Retina (tissue), 1 donor: ENCODE measurements at regions not wholly inside any gene's neighbourhood (a gene's known extent, or its start where the extent isn't known, plus 50 kb on each side); places are given as distances from the start of the nearest gene placed in this dataset.

ENCODE experiments used
- DNase-seq: peaks from one replicate; pipeline ENCODE4 v3.0.0-alpha.2; 2016

DNA sequence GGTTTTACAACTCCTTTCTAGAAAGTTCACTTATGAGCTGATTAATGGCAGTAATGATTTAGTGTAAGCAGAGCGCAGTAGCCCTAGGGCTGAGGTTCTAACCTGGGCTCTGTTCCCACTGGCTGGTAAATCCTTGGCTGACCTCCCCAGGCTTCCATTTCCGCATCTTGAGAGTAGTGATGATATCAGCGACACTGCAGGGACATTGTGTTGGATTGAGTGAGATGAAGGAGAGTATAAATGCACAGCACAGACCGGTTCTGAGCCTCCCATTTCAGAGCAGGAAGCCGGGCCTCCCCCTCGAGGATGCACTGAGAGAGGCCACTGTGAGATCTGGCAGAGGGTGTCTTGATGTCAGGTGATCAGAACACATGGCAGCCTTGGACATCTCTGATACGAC lies 477.2 kb upstream of the SULF2 start:
- no peak for DNase-seq

DNA sequence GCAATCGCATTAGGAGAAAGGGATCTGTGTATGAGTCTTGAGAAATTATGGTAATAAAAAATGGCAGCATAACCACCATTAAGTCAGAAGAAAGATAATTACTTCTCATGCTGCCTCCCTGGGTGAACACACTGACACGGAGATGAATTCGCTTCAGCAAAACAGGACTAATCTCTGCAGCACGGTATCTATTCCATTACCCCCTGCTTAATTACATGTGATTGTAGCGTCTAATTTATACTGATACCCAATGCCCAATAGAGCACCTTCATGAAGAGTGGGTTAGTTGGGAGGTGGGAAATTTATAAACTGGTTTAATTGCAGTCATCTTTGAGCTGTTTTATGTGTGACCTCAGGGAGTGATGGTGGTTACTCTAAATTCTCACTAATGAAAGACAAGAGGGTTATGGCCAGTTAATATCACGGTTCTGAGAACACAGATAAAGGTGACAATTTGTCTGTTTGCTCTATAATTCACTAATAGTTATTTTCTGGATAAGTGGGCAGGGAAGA lies 476.2 kb upstream of the SULF2 start:
- no peak for DNase-seq

DNA sequence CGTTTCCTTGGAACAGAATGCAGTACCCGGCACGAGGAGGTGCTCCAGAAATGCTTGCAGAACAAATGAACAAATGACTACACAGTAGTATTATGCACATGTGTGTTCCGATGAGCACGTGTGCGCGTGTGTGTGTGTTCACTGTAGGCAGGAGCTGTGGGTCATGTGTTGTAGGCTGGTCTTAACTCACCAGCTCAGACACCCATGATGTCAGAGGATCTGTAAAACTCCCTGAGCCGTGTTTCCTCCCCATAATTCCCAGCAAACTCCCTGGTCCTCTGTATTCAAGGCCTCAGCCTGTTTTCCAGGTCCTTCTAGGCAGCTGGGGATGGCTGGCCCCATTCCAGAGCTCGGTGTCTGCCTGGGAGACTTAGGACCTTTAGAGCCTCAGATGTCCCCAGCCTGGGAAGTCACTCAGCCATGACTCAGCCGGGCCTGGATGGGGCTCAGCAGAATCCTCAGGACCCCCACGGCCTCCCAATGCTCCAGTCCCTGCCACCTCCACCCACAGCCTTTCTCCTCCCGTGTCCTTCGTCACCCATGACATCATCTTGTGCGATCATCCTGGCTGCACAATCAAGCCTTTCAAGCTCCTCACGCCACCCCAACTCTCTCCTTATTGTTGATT lies 475.0 kb upstream of the SULF2 start:
- peak; percentile 21 for DNase-seq

DNA sequence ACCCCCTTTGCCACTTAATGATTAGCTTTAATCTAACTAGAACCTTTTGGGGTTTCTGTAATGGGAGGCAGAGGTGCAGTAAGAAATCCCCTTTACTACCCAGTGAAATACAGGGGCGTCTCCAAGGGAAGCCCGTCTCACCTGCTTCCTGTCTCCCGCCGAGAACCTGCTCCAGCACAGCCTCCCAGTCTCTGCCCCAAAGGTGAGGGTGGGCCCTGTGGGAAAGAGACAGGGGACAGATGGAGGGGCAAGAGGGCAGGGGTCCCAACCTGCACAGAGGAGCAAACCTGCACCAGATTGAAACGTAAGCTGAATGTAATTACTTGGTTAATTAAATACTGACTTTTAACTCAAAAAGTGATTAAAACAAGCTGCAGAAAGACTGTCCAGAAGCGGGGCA lies 474.2 kb upstream of the SULF2 start:
- DNase-seq, result no peak

DNA sequence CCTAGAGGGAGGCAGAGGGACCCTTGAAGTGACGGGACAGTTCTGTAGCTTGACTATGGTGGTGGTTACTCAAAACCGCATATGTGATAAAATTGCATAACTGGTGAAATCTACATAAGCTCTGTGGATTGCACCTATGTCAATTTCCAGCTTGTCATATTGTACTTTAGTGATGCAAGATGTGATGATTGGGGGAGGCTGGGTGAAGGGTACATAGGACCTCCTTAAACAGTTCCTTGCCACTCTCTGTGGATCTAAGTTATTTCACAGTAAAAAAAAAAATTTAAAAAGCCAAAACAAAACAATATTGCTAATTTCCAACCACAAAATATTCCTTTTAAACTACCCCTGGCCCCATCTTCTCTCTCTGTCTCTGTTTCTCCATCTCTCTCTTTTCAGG lies 472.6 kb upstream of the SULF2 start:
- no peak for DNase-seq

DNA sequence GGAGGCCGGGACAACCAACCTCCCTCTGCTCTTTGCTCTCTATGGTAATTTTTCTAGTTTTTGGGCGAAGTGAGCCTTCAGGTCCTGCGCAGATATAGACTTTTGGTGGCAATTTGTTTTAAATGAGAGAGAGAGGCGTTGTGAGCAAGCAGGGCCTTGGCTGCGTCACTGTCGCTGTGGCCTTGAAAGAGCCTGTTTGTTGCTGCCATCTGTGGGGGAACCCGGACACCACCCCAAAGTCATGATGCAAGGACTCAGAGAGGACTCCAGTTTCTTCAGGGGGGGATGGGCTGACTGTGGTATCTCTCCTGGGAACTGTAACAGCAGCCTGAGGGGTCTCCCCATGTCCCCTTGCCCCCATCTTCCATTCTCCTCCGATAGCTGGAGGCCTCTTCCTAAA lies 462.7 kb upstream of the SULF2 start:
- DNase-seq, result no peak

DNA sequence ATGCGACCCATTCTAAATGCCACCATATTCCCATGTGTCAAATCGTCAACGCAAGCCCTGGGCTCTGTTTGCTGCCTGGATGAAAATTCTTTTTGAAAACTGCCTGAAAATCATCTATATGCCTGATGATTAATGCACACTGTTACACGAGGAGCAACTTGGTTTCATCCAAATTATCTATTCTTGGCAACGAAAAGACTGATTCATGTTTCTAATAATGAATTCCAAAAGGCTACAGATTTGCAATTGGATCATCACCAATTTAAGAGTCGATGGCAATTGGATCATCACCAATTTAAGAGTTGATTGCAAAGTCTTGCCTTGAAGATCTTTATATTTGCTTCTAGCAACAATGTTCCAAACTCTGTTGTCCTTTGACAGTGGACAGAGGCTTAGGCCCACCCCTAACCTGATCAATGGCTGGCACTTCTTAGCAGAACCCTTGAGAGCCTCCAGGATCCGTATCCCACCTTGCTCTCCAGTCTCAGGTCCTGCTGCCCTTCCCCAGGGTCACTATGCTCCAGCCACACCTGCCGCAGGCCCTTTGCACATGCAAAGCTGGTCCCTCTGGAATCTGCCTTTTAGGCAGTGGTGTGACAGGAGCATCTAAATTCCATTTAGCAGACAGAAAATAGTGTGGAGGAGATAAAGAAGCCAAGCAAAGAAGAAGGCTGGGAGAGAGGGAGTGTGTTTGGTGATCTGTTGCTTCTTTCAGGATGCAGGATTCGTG lies 460.9 kb upstream of the SULF2 start:
- no peak for DNase-seq

DNA sequence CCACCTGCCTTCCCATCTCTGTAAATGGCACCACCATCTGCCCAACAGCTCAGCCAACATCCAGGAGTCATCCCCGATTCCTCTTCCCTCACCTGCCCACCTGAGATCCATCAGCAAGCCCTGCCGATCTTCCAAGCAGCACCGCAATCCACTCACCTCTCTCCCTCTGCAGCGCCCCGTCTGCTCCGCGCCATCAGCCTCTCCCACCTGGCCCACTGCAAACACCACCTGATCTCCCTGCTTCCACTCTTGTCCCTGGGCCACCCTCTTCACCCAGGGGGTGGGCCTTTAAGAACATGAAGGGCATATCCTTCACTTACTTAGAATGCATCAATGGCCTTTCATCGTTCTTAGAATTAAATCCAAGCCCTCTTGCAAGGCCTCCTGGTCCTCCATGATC lies 457.3 kb upstream of the SULF2 start:
- no peak for DNase-seq

DNA sequence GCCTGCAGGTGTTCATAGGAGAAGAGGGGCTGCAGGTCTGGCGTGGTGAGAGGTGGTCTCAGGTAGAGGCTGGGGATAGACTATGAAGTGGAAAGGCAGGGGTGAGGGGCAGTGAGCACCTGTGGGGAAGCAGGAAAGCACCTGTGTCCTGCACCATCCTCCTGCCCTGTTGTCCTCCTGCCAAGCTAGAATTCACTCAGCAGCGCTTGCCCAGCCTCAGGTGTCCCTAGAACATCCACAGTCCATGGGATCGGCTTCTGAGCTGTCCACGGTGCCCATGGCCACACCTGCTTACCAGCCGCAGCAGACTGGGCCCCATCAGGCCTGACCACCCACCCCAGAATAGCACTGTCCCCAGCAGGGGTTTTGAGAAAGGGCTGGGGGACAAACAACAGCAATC lies 456.2 kb upstream of the SULF2 start:
- no peak for DNase-seq

DNA sequence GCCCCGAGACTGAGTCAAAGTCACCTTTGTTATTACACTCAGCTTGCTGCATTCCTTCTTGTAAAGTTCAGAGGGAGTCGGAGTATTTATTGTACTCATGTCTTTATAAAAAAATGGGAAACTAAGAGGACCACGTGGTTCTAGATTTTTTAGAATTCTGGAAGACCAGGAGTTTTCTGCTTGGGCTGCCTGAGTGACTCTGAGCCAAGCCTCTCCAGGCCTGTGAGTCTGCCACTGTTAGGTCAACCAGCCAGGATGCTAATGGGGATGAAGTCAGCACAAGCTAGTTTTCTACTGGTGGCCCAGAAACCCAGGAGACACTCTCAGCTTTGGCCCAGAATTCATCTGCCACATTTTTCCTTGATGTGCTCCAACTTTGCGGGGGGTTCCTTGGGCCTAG lies 453.5 kb upstream of the SULF2 start:
- DNase-seq, result no peak

DNA sequence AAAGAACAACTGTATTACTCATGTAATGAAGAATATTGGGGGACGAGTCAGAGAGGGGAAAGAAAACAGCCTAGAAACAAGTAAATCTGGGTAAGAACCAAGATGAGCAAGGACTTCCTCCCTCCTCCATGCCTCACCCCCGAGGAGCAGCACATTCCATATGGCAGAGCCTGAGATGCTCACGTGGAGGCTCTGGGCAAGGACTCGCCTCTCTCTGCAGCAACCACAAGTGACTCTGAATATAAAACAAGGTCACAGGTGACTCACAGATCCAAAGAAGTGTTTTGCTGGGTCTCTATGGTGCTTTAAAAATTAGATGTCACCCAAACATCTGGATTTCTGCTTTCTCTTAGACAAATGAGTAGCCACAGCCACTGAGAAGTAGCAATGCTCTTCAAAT lies 453.0 kb upstream of the SULF2 start:
- no peak for DNase-seq

DNA sequence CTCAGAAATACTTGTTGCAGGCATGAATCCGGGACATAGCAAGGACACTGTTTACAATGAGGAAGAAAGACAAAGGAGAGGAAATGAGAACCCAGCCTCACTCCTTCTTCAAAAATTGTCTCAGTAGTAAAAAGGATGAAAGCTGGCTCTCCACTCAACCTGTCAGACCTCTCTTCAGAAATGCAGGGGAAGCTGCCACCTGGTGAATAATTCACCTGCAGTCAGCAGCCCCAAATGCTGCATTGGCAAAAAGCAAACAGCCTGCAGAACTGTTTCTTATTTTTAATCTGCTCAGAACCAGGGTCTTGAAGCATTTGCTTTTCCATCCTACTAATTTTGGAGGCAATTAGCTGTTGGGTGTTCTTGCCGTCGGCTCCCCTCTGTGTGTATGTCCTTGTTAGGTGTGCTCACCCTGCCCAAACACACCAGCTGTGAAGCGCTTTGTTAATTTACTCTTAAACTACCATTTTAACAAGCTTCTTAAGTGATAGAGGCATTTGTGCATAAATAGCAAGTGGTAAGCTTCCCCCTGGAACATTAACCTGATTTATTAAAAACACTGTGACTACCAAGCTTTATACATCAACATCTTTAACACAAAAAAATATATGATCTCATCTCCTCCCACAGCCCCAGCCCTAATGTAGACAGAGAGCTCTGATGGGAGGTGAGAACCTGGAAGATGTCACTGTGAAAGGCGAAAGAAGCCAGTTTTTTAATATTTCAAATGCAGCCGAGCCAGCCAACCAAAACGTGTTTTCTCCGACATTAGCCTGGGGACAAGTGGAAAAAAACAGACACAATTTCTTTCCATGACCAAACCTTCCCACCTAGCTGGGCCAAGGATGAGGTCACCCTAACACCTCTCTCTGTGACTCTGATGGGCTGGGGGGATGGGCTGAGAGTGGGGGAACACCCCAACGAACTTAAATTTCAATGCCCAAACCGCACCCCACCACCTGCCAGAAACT lies 451.0 kb upstream of the SULF2 start:
- DNase-seq, result no peak

DNA sequence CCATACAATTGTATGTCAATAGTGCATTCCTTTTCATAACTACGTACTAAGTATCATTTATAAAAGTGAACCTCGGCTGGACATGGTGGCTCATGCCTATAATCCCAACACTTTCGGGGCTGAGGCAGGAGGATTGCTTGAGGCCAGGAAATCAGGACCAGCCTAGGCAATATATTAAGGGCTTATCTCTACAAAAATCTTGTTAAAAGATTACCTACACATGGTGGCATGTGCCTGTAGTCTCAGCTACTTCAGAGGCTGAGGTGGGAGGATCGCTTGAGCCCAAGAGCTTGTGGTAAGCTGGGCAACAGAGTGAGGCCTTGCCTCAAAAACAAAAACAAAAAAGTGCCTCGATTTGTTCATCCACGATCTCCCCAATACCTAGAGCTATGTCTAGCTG lies 449.7 kb upstream of the SULF2 start:
- DNase-seq, result no peak

DNA sequence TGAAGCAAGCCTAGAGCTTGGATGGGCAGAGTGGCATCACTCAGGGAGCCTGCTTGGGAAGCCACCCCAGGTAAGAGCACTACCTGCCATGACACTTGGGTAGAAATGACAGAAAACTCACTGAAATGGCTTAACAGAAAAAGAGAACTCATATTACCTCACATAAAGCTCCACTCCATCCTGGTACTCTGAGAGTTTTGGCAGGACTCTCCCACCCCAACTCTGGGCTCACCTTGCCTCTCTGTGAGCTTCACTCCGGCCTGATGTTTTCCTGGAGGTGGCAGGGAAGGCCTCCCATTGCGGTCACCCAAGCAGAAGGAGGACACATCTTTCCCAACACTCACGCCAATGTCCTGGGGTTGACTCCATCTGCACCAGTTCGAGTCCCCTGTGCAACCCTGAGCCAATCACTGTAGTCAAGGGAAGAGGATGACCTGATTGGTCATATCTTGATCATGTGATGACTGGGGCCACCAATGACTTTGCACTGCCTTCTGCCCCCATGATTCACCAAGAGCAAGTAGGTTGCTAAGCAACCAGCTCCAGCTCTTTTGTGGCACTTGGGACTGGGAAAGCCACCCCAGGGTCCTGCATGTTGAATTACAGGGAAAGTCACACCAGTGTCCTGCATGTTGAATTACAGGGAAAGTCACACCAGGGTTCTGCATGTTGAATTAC lies 446.1 kb upstream of the SULF2 start:
- DNase-seq, result no peak

DNA sequence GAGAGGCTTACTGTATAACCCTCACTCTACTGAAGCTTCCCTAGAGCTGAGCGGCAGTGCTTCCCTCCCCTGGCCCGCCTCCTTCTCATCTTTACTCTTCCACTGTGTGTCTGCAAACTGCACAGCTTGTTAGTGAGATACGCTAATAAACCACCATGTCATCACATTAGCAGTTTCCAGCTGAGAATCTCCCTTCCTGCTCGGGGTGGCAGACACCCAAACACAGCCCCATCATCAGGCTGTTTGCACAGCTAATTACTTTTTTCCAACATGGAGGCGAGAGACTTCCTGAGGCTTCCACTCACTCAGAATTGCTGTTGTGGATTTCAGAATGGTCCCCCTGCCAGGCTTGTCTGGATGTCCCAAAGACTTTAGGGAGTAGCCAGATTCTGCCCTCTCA lies 444.9 kb upstream of the SULF2 start:
- no peak for DNase-seq

DNA sequence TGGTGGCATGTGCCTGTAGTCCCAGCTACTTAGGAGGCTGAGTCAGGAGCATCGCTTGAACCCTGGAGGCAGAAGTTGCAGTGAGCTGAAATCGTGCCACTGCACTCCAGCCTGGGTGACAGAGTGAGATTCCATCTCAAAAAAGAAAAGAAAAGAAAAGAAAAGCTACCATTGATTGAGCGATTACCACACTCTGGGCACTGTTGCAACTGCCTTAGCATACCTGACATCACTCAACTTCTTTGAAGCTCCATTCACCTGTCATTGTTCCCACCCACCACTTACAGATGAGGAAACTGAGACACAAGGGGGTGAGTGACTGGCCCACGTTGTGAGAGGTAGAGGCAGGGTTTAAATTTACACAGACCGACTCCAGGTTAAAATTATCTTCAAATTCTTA lies 442.1 kb upstream of the SULF2 start:
- DNase-seq, result no peak

DNA sequence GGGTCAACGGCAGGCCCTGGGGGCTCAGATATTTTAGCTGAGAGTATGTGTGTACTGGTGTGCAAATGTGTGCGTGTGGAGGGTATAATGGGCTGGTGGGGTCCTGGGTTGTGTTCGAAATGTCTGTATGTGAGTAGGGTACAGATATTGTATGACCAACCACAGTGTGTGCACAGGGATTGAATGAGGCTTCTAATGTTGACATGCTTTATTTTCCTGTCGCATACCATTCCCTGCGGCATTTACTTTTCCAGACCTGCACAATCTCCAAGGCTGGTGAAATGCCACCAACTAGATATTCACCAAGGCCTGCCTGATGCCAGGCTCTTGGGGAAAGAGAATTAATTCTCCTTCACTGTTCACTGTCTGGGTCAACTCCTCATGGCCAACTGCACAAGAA lies 441.4 kb upstream of the SULF2 start:
- no peak for DNase-seq

DNA sequence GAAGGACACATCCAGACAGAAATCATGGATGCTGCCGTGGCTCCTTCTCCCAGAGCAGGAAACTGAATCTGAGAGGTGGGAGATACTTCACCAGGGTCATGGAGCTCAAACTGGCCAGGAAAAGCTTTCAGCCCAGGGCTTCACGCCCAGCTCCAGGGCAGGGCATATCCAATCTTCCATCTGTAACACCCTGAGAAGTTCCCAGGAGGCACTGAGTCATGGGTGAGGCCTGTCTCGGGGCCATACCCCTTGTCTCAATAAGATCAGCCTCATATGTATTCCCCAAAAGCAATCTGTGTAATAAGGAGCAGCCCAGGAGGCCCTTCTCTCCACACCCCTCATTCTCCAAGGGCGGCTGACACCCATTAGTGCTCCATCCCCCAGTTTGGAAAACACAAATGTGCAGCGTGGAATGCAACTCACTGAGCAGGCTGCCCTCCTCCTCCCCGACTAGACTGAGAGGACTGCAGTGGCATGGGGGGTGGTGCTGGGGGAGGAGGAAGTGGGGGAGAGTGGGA lies 439.3 kb upstream of the SULF2 start:
- DNase-seq, result no peak

DNA sequence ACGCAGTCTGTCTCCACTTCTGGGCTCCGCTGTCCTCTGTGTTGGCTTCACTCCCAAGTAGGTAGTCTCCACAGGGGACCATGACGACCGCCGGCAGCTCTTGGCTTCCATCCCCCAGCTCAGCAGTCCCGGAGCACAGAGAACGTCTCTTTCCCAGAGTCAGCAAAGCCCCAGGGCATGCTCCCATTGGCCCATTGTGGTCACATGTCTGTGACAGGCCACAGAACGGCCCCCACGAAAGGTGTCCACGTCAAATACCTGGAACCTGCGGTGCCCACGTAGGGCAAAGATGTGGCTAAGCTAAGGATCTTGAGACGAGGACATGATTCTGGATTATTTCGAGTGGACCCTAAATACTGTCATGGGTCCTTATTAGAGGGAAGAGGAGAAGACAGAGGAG lies 438.4 kb upstream of the SULF2 start:
- no peak for DNase-seq

DNA sequence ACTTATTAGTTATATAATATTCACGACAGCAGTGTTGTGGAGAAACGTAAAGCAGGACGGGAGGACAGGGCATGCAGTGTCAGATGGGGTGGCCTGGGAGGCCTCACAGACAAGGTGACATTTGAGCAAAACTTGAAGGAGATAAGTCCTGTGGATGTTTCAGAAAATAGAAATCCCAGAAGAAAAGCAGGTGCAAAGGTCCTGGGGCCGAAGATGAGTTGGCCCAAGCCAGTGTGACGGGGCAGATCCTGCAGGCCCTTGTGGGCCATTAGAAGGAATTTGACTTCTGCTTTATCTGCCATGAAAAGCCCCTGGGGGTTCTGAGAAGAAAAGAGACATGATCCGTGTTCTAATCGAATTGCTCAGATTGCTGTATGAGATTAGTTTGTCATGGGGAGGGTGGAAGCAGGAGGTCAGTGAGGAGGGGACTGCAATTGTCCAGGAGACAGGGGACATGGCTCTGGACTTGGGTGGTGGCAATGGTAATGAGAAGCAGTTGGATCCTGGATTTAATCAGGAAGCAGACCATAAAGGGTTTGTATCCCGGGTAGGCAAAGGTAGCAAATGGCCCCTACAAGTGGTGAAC lies 437.4 kb upstream of the SULF2 start:
- no peak for DNase-seq

DNA sequence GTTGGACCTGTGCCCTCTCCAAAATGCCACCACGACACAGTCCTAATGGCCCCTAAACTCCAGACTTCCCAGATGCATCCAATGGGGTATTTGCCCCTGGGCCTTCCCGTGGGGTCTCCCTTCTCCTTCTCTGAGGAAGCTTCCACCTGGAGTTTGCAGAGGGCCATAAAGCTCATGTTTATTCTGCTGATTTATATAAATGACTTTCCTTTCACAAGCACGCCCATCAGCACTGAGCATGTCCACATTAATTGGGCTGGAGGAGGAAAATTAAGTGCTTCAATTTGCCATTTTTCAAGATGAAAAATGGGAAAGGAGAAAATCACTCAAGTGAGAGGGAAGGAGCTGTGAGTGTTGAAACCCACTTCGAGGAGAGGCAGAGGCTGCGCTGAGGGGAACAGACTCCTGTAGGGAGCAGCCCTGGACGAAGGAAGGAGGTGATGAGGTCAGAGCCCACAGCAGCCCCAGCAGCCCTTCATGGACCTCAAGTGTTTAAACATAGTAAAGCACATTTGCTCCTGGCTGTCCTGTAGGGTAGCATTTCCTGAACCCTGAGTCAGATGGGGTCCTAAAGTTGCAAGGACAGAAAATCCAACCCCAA lies 434.9 kb upstream of the SULF2 start:
- DNase-seq, result no peak

DNA sequence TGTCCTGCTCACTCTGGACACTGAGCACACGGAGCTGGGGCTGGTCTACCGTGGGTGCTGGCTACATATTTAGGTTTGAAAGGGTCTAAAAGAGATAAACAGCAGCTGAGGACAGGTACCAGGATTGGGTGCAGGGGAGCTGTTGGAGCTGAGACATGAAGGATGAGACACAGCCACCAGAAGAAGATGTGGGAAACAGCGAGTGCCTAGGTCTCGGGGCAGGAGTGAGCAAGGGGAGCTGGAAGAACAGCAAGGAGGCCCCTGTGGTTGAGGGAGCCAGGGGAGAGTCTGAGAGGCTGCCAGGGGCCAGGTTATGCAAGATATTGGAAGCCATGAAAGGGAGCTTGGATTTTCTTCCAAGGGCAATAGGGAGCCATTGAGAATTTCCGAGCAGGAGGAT lies 434.0 kb upstream of the SULF2 start:
- DNase-seq, result no peak
